ENCODE measurements at regions not wholly inside any gene's neighbourhood (a gene's known extent, or its start where the extent isn't known, plus 50 kb on each side); places are given as distances from the start of the nearest gene placed in this dataset.

GRCh38 chr2:214651451-214651850 is 158.0 kb downstream of the BARD1 start:
- DNase-seq (peak; percentile 31), ATAC-seq (ENCODE audit: low read depth) (peak; percentile 70)
- no peak overlapping the region for H2AFZ ChIP-seq (replicated peaks; ENCODE audit: low read length, poor library complexity)
- H2AK5ac ChIP-seq (ENCODE audit: low read depth, low read length), result 0 out of 2 replicates have a peak overlapping the region, but pooled peaks have one; percentile 5
- TF ChIP-seq FOS (IDR thresholded peaks at IDR 0.05; ENCODE audit: low read depth, low read length), result peak; percentile 45; the same call in 1 of the 2 replicates
- no peak for TF ChIP-seq NFE2L2 (IDR thresholded peaks at IDR 0.05; ENCODE audit: low read depth, low read length)
- in situ Hi-C loops (cut with MboI; ENCODE audit: low sequenced_read_pairs), result no loop called here
- no peak overlapping the region for H4K8ac ChIP-seq (ENCODE audit: low read depth in 2 of 2, low read length in 2 of 2)
- no peak overlapping the region for H3K18ac ChIP-seq (ENCODE audit: low read depth, low read length)
- H3K9ac ChIP-seq (ENCODE audit: low read depth, low read length), result no peak overlapping the region
- no peaks in the 10 kb centered on the region for H3K36me3 ChIP-seq (ENCODE audit: control insufficient read depth, insufficient read depth, low read length)
- H2BK5ac ChIP-seq (ENCODE audit: low read depth, low read length, poor library complexity, severe bottlenecking), result no peak overlapping the region
- intact Hi-C loops (cut with micrococcal nuclease), result no loop called here
- H3K4me3 ChIP-seq (ENCODE audit: insufficient read depth, low read depth, low read length), result no peak overlapping the region
- no peak overlapping the region for H2AK9ac ChIP-seq (replicated peaks; ENCODE audit: low read depth, low read length, poor library complexity)
- no peak overlapping the region for H4K5ac ChIP-seq (ENCODE audit: low read depth, low read length)
- peaks cover 2% of the 10 kb centered on the region; the same call in 1 of the 2 replicates for H3K4me1 ChIP-seq (ENCODE audit: control insufficient read depth, insufficient read depth, low read length)
- no peak overlapping the region for H4K91ac ChIP-seq (ENCODE audit: insufficient read depth, low read depth, low read length)
- no peaks in the 10 kb centered on the region for H3K9me3 ChIP-seq (ENCODE audit: control insufficient read depth, insufficient read depth, low read length)
- WGBS, 2 experiments (ENCODE audit: extremely low coverage in 2 of 2, insufficient read length in 1 of 2), result no CpG with 5 or more reads among the region's 2 CpGs
- no peak overlapping the region for H3K56ac ChIP-seq (ENCODE audit: extremely low read depth, insufficient read depth, low read length)
- POLR2A ChIA-PET (ENCODE audit: unreplicated experiment), result no interaction called here
- no peak overlapping the region for H3K23ac ChIP-seq (ENCODE audit: low read depth, low read length)
- H3K27me3 ChIP-seq (ENCODE audit: control insufficient read depth, insufficient read depth, low read length), result no peaks in the 10 kb centered on the region
- no peak overlapping the region for H3K14ac ChIP-seq (replicated peaks; ENCODE audit: low read depth, low read length)
- H3K4me2 ChIP-seq (ENCODE audit: low read depth, low read length), result no peak overlapping the region
- H2BK20ac ChIP-seq (ENCODE audit: low read depth, low read length), result 0 out of 2 replicates have a peak overlapping the region, but pooled peaks have one; percentile 58
- H3K9me1 ChIP-seq (ENCODE audit: insufficient read depth, low read length), result no peaks in the 10 kb centered on the region
- BruUV-seq (replicated peaks), result no TSS peak
- H2BK120ac ChIP-seq (ENCODE audit: low read depth, low read length), result 0 out of 2 replicates have a peak overlapping the region, but pooled peaks have one; percentile 23
- dilution Hi-C loops (cut with HindIII; ENCODE audit: low sequenced_read_pairs, unreplicated experiment), result no loop called here
- H3K4ac ChIP-seq (ENCODE audit: low read depth, low read length), result no peak overlapping the region
- H3K27ac ChIP-seq (ENCODE audit: insufficient read depth, low read length), result no peak overlapping the region
- no peak overlapping the region for H2BK15ac ChIP-seq (ENCODE audit: low read depth, low read length)
- CTCF ChIA-PET, result no interaction called here
- no peaks in the 10 kb centered on the region for H3K79me1 ChIP-seq (ENCODE audit: low read depth in 1 of 2, low read length in 2 of 2)
- no peaks in the 10 kb centered on the region for H4K20me1 ChIP-seq (ENCODE audit: insufficient read depth, low read length)

All from IMR-90 (cell line).